ENCODE measurements at regions not wholly inside any gene's neighbourhood (a gene's known extent, or its start where the extent isn't known, plus 50 kb on each side); places are given as distances from the start of the nearest gene placed in this dataset.

DNA sequence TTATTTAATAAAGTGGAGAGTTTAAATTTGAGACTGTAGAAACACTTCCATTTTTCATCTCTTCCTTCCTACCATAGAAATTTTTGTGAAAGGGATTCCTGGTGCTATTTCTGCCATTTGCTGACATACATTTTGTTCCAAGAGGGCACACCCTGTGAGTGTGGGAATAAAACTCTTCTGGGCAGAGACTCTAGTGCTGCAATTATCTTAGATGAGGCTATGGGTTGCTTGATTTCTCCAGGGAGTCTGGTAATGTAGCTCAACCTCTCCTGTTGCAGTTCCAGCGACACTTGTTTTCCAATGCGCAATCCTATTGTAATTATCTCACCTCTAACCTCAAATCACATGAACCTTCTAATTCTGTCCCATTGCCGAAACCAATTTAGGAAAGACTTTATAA lies 60.1 kb upstream of the ZSWIM2 start:
- TF ChIP-seq CTCF (IDR thresholded peaks at IDR 0.05; ENCODE audit: low read depth, low read length) (no peak), EZH2phosphoT487 (IDR thresholded peaks at IDR 0.05; ENCODE audit: low read depth) (no peak)

Data from OCI-LY3 (cell line).